ENCODE measurements at regions not wholly inside any gene's neighbourhood (a gene's known extent, or its start where the extent isn't known, plus 50 kb on each side); places are given as distances from the start of the nearest gene placed in this dataset.

DNA sequence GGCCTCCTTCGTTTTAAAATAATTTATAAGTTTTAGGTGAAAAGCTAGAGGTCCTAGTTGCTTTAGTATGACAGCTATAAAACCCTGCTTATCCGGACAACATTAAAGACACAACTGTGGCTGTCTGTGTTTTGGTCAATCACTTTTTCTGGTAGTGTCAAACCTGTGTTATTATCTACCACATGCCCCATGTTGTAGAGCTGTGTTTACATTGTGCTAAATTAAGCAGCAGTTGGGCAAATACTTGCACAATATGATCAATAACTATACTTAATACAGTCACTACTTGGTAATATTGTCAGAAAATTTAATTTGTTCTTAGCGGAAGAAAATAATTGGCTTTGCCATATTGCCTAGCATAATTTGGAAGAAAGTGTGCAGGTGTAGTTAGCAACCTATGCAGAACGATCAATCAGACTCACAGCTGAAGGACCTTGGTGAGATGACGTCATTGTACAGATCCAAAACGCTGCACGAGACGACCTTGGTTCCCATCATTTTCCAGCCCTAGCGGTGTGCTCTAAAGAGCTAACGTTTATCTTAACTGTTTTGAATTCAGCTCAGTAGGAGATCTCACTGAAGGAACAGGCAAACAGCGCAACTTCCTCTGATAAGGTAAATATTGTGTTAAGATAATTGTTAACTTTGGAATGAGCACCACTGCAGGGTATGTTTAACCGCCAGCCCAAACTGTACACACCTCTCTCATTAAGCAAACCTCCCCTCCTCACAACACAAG is 476.6 kb downstream of the IRS2 start:
- no peaks in the 10 kb centered on the region for H3K9me3 ChIP-seq
- WGBS, 3 donors: 35 to 62% (median 38%) methylated on average over 12 of the region's 12 CpGs
- DNase-seq: no peak
- no peaks in the 10 kb centered on the region for H3K27me3 ChIP-seq
- TF ChIP-seq EP300 (IDR thresholded peaks at IDR 0.05): no peak
- TF ChIP-seq POLR2A (IDR thresholded peaks at IDR 0.05): no peak
- no peak for TF ChIP-seq CTCF (IDR thresholded peaks at IDR 0.05)
- intact Hi-C loops (cut with DNase I): no loop called here
- no peaks in the 10 kb centered on the region for H3K36me3 ChIP-seq
- H3K4me1 ChIP-seq (ENCODE audit: insufficient read depth): no peaks in the 10 kb centered on the region
- H3K4me3 ChIP-seq: no peak overlapping the region
- H3K27ac ChIP-seq: no peak overlapping the region

- Histone ChIP-seq H3K4me3 (no peak overlapping the region), H3K27ac (no peak overlapping the region), H3K27me3 (no peaks in the 10 kb centered on the region), H3K36me3 (no peaks in the 10 kb centered on the region), H3K4me1 (ENCODE audit: insufficient read depth) (no peaks in the 10 kb centered on the region), H3K9me3 (no peaks in the 10 kb centered on the region)
- DNase-seq: no peak
- WGBS, 3 donors: 53 to 66% (median 56%) methylated on average over 6 of the region's 6 CpGs
- TF ChIP-seq EP300 (IDR thresholded peaks at IDR 0.05) (no peak), CTCF (IDR thresholded peaks at IDR 0.05) (no peak), POLR2A (IDR thresholded peaks at IDR 0.05) (no peak)
- intact Hi-C loops (cut with DNase I): no loop called here
These were observed 479.4 kb downstream of the IRS2 start for GRCh38 chr13:109307027-109307426.

DNA sequence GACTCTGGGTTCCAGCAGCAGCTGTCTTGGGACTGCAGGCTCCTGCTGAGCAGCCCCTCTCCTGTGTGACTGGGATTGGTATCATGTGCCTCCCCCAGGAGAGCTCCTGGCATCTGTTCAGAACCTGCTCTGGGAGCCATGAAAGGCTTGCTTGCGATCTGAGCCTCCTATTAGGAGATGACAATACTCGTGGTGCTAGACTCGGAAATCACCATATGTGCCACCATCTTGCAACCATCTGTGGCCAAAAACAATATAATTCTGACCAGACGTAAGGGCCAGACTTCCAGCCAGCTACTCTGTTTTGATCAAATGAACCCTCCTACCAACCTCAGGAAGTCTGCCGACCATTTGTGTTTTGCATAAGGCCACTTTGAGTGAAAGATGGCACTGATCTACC is 484.7 kb downstream of the IRS2 start:
- H3K4me3 ChIP-seq: no peak overlapping the region
- TF ChIP-seq CTCF (IDR thresholded peaks at IDR 0.05): no peak
- DNase-seq: no peak
- H3K9me3 ChIP-seq: no peaks in the 10 kb centered on the region
- no peak overlapping the region for H3K27ac ChIP-seq
- H3K4me1 ChIP-seq (ENCODE audit: insufficient read depth): no peaks in the 10 kb centered on the region
- H3K36me3 ChIP-seq: no peaks in the 10 kb centered on the region
- H3K27me3 ChIP-seq: no peaks in the 10 kb centered on the region
- intact Hi-C loops (cut with DNase I): no loop called here
- WGBS, 3 donors: 89% methylated on average over 5 of the region's 5 CpGs

DNA sequence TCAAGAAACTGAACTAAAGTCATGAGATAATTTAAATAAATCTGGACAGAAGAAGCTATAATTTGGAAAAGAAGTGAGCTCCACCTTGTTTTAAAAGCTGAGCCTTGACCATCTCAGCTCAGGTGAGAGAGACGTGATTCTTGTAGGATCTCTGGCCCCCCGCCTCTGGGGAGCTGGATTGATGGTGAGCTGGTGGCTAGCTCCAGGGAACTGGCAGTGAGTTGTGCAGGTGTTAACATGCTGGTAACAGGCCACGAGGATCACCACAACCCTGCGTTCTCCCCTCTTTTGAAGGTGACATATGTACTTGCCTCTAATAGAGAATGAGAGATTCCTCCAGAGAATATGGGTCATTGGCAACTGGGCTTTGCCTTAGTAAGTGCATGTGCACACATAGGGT is 485.1 kb downstream of the IRS2 start:
- intact Hi-C loops (cut with DNase I): no loop called here

More for the DNA sequence above, 485.1 kb downstream of the IRS2 start:
- no peaks in the 10 kb centered on the region for H3K36me3 ChIP-seq
- H3K27me3 ChIP-seq: no peaks in the 10 kb centered on the region
- TF ChIP-seq CTCF (IDR thresholded peaks at IDR 0.05): no peak
- TF ChIP-seq POLR2A (IDR thresholded peaks at IDR 0.05): no peak
- TF ChIP-seq EP300 (IDR thresholded peaks at IDR 0.05): no peak
- DNase-seq: no peak
- no peak overlapping the region for H3K27ac ChIP-seq
- WGBS, 3 donors: 92 to 94% (median 92%) methylated on average over 4 of the region's 4 CpGs
- no peak overlapping the region for H3K4me3 ChIP-seq
- H3K9me3 ChIP-seq: no peaks in the 10 kb centered on the region
- H3K4me1 ChIP-seq (ENCODE audit: insufficient read depth): no peaks in the 10 kb centered on the region
